PFSK-1 (cell line): ENCODE measurements at regions not wholly inside any gene's neighbourhood (a gene's known extent, or its start where the extent isn't known, plus 50 kb on each side); places are given as distances from the start of the nearest gene placed in this dataset.

ENCODE experiments used
- FOXP2 ChIP-seq: optimal IDR thresholded peaks from 2 replicates; pipeline ENCODE3; 2011; ENCODE audit warnings: borderline replicate concordance, control low read depth, inconsistent platforms; ENCODE audit not compliant: insufficient read depth; ENCODE audit errors: extremely low read length, extremely low read depth
- POLR2AphosphoS5 ChIP-seq: IDR thresholded peaks from 2 replicates; pipeline ENCODE4 v1.6.1; 2012; ENCODE audit warnings: low read depth, mild to moderate bottlenecking, control low read depth, low read length, moderate library complexity
- SIN3A ChIP-seq: IDR thresholded peaks from 2 replicates; pipeline ENCODE4 v1.6.1; 2012; ENCODE audit warnings: mild to moderate bottlenecking, low read length, moderate library complexity, borderline replicate concordance; ENCODE audit not compliant: insufficient read depth
- TAF1 ChIP-seq: IDR thresholded peaks from 2 replicates; pipeline ENCODE4 v1.6.1; 2012; ENCODE audit warnings: low read length, control low read depth, borderline replicate concordance; ENCODE audit not compliant: insufficient read depth
- TF ChIP-seq, protein P1 (sequence below), 2 experiments: IDR thresholded peaks; 2 replicates each; pipeline versions ENCODE4 v1.6.1 to v1.8.0; 2011 to 2012; ENCODE audit warnings: low read depth in 2 of 2, low read length in 2 of 2, control low read depth in 1 of 2, inconsistent platforms in 1 of 2, mild to moderate bottlenecking in 1 of 2, moderate library complexity in 1 of 2; ENCODE audit not compliant: insufficient read depth in 1 of 2

DNA sequence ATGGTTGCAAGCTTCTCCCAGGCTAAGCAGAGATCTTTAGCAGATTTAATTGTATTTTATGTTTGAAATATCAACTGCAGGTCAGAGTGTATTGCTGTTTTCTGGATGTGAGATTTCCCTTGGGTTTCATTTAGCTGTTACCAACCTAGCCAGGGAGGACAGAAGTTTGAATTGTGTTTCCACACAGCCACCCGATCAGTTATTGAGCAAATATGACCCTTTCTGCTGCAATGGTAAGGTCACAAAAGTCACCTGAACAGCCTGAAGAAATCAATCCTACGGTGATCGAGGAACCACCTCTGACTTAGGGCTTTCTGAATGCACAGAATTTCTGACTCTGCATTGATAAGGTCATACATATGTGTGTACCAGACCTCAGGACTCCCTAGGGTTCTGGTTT is 419.9 kb downstream of the MAN2A1 start:
- TF ChIP-seq SIN3A (no peak), POLR2AphosphoS5 (no peak), FOXP2 (no peak), TAF1 (no peak)
- TF ChIP-seq, protein P1, sequence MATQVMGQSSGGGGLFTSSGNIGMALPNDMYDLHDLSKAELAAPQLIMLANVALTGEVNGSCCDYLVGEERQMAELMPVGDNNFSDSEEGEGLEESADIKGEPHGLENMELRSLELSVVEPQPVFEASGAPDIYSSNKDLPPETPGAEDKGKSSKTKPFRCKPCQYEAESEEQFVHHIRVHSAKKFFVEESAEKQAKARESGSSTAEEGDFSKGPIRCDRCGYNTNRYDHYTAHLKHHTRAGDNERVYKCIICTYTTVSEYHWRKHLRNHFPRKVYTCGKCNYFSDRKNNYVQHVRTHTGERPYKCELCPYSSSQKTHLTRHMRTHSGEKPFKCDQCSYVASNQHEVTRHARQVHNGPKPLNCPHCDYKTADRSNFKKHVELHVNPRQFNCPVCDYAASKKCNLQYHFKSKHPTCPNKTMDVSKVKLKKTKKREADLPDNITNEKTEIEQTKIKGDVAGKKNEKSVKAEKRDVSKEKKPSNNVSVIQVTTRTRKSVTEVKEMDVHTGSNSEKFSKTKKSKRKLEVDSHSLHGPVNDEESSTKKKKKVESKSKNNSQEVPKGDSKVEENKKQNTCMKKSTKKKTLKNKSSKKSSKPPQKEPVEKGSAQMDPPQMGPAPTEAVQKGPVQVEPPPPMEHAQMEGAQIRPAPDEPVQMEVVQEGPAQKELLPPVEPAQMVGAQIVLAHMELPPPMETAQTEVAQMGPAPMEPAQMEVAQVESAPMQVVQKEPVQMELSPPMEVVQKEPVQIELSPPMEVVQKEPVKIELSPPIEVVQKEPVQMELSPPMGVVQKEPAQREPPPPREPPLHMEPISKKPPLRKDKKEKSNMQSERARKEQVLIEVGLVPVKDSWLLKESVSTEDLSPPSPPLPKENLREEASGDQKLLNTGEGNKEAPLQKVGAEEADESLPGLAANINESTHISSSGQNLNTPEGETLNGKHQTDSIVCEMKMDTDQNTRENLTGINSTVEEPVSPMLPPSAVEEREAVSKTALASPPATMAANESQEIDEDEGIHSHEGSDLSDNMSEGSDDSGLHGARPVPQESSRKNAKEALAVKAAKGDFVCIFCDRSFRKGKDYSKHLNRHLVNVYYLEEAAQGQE (IDR thresholded peaks at IDR 0.05; ENCODE audit: insufficient read depth in 1 of 2, low read depth in 2 of 2, low read length in 2 of 2), result no peak

GRCh38 chr5:110112348-110112747 is 422.6 kb downstream of the MAN2A1 start:
- TF ChIP-seq POLR2AphosphoS5 (no peak), FOXP2 (no peak), TAF1 (no peak), SIN3A (no peak)
- TF ChIP-seq, protein P1 (IDR thresholded peaks at IDR 0.05; ENCODE audit: insufficient read depth in 1 of 2, low read depth in 2 of 2, low read length in 2 of 2), result no peak

DNA sequence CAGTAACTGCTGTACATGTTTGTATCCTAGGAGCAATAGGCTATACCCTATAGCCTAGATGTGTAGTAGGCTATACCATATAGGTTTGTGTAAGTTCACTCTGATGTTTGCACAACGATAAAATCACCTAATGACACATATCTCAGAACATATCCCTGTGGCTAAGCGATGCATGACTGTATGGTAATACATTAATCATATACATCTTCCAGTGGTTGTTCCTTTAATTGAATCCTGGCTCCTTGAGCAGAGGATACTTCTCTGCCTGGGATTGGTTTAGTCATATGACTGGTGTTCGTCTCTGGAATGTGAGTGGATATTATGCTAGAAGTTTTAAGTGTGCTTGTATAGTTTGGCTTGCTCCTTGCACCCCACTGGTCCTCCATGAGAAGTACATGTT is 425.8 kb downstream of the MAN2A1 start:
- TF ChIP-seq, protein P1 (IDR thresholded peaks at IDR 0.05; ENCODE audit: insufficient read depth in 1 of 2, low read depth in 2 of 2, low read length in 2 of 2), result no peak
- no peak for TF ChIP-seq POLR2AphosphoS5
- TF ChIP-seq TAF1, result no peak
- TF ChIP-seq SIN3A, result no peak
- TF ChIP-seq FOXP2, result no peak

DNA sequence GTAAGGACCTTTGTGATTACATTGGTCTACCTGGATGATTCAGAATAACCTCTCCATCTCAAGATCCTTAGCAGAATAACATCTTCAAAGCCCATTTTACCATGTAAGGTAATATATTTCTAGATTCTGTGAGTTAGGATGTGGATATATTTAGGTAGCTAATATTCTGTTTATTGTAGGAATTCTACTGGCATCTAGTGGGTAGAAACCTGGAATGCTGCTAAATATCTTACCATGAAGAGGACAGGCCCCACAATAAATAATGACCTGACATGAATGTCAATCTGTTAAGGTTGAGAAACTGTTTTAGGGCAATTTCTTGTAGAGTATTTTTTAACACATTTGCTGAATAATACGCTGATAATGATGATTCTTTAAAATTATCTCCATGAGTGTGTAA is 426.8 kb downstream of the MAN2A1 start:
- TF ChIP-seq SIN3A (no peak), POLR2AphosphoS5 (no peak), TAF1 (no peak), FOXP2 (no peak)
- TF ChIP-seq, protein P1 (IDR thresholded peaks at IDR 0.05; ENCODE audit: insufficient read depth in 1 of 2, low read depth in 2 of 2, low read length in 2 of 2), result no peak

DNA sequence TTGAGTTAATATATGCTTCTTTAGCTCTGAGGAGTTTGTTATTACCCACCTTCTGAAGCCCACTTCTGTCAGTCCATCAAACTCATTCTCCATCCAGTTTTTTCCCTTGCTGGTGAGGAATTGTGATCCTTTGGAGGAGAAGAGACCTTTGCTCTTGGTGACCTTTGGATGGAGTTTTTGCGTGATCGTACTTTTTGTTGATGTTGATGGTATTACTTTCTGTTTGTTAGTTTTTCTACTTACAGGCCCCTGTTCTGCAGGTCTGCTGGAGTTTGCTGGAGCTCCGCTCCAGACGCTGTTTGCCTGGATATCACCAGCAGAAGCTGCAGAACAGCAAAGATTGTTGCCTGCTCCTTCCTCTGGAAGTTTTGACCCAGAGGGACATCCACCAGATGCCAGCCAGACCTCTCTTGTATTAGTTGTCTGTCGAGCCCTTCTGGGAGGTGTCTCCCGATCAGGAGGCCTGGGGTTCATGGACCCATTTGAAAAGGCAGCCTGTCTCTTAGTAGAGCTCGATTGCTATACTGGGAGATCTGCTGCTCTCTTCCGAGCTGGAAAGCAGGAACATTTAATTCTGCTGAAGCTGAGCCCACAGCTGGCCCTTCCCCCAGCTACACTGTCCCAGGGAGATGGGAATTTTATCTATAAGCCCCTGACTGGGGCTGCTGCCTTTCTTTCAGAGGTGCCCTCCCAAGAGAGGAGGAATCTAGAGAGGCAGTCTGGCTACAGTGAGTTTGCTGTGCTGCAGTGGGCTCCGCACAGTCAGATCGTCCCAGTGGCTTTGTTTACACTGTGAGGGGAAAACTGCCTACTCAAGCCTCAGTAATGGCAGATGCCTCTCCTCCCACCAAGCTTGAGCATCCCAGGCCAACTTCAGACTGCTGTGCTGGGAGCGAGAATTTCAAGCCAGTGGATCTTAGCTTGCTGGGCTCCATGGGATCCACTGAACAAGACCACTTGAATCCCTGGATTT is 445.5 kb downstream of the MAN2A1 start:
- no peak for TF ChIP-seq FOXP2
- no peak for TF ChIP-seq TAF1
- TF ChIP-seq, protein P1 (IDR thresholded peaks at IDR 0.05; ENCODE audit: insufficient read depth in 1 of 2, low read depth in 2 of 2, low read length in 2 of 2), result no peak
- TF ChIP-seq SIN3A, result no peak
- TF ChIP-seq POLR2AphosphoS5, result no peak
